HEK293 (cell line): ENCODE measurements at regions not wholly inside any gene's neighbourhood (a gene's known extent, or its start where the extent isn't known, plus 50 kb on each side); places are given as distances from the start of the nearest gene placed in this dataset.
A peak's percentile ranks its signal among the peaks of the same experiment; 100 is the strongest.

Experiments used
- CTCF ChIA-PET: fragments of 350-600 bp; formaldehyde crosslinking; extraction: SDS; loops from one replicate; lab custom pipeline; 2021; ENCODE audit warnings: antibody characterized with exemption; lab: Yijun Ruan, JAX
- POLR2A ChIA-PET: fragments of 300-600 bp; formaldehyde crosslinking; extraction: SDS; loops from one replicate; lab custom pipeline; 2020; ENCODE audit warnings: antibody characterized with exemption, inconsistent platforms; lab: Yijun Ruan, JAX
- H3K27ac ChIP-seq: fragments of 200-500 bp; sonication (Bioruptor generic); 2 replicates; pipeline ENCODE4 v1.5.1; 2014; ENCODE audit warnings: low read depth, low read length, control low read depth, inconsistent platforms; ENCODE audit errors: extremely low read depth
- H3K36me3 ChIP-seq, 2 experiments: fragments of 200-500 bp in 1 of 2; sonication (Bioruptor generic) in 1 of 2; 1 replicate in 1 of 2; 2 replicates in 1 of 2; pipeline ENCODE4 v1.5.1; 2014 to 2017; ENCODE audit warnings: inconsistent platforms in 2 of 2, low read length in 2 of 2; ENCODE audit not compliant: control insufficient read depth in 2 of 2, insufficient read depth in 1 of 2
- H3K4me1 ChIP-seq: fragments of 200-500 bp; sonication (Bioruptor generic); 2 replicates; pipeline ENCODE4 v1.5.1; 2014; ENCODE audit warnings: mild to moderate bottlenecking, low read length, inconsistent platforms; ENCODE audit not compliant: control insufficient read depth, insufficient read depth
- H3K4me3 ChIP-seq: 2 replicates; pipeline ENCODE4 v1.5.1; 2011; ENCODE audit warnings: low read depth, mild to moderate bottlenecking, control low read depth, low read length, moderate library complexity
- H3K9me3 ChIP-seq: fragments of 200-500 bp; sonication (Bioruptor generic); 2 replicates; pipeline ENCODE4 v1.5.1; 2014; ENCODE audit warnings: low read depth, low read length, inconsistent platforms; ENCODE audit not compliant: control insufficient read depth, insufficient read depth
- GLIS1 ChIP-seq: fragments of 450-650 bp; formaldehyde crosslinking; IDR thresholded peaks from 2 replicates; pipeline ENCODE4 v1.5.1; 2016; ENCODE audit warnings: missing biosample characterization, missing genetic modification characterization
- OSR2 ChIP-seq: fragments of 450-650 bp; formaldehyde crosslinking; IDR thresholded peaks from 2 replicates; pipeline ENCODE4 v1.5.1; 2016; ENCODE audit warnings: missing biosample characterization, missing genetic modification characterization
- SCRT1 ChIP-seq: fragments of 450-650 bp; formaldehyde crosslinking; IDR thresholded peaks from 2 replicates; pipeline ENCODE4 v1.5.1; 2016; ENCODE audit warnings: missing biosample characterization, missing genetic modification characterization, borderline replicate concordance
- SCRT2 ChIP-seq: fragments of 450-650 bp; formaldehyde crosslinking; IDR thresholded peaks from 2 replicates; pipeline ENCODE4 v1.5.1; 2016; ENCODE audit warnings: missing biosample characterization, missing genetic modification characterization
- WT1 ChIP-seq: fragments of 450-650 bp; formaldehyde crosslinking; IDR thresholded peaks from 2 replicates; pipeline ENCODE4 v1.5.1; 2016; ENCODE audit warnings: missing biosample characterization, missing genetic modification characterization
- ZBTB17 ChIP-seq: fragments of 450-650 bp; formaldehyde crosslinking; IDR thresholded peaks from 2 replicates; pipeline ENCODE4 v1.5.1; 2016; ENCODE audit warnings: missing biosample characterization, missing genetic modification characterization
- ZNF133 ChIP-seq: fragments of 450-650 bp; formaldehyde crosslinking; IDR thresholded peaks from 2 replicates; pipeline ENCODE4 v1.5.1; 2016; ENCODE audit warnings: missing biosample characterization, missing genetic modification characterization
- ZNF214 ChIP-seq: fragments of 450-650 bp; formaldehyde crosslinking; IDR thresholded peaks from 2 replicates; pipeline ENCODE4 v1.5.1; 2017; ENCODE audit warnings: missing biosample characterization, mild to moderate bottlenecking, missing genetic modification characterization, borderline replicate concordance
- ZNF585B ChIP-seq: fragments of 450-650 bp; formaldehyde crosslinking; IDR thresholded peaks from 2 replicates; pipeline ENCODE4 v1.5.1; 2016; ENCODE audit warnings: missing biosample characterization, missing genetic modification characterization
- ZNF596 ChIP-seq: fragments of 450-650 bp; IDR thresholded peaks from 2 replicates; pipeline ENCODE4 v1.5.0; 2018; ENCODE audit warnings: missing biosample characterization, mild to moderate bottlenecking, missing genetic modification characterization, moderate library complexity
- ZNF600 ChIP-seq: fragments of 450-650 bp; formaldehyde crosslinking; IDR thresholded peaks from 2 replicates; pipeline ENCODE4 v1.5.1; 2016; ENCODE audit warnings: missing biosample characterization, missing genetic modification characterization
- ZNF658 ChIP-seq: fragments of 450-650 bp; formaldehyde crosslinking; IDR thresholded peaks from 2 replicates; pipeline ENCODE4; 2016; ENCODE audit warnings: missing biosample characterization, missing genetic modification characterization
- ZNF776 ChIP-seq: fragments of 450-650 bp; formaldehyde crosslinking; IDR thresholded peaks from 2 replicates; pipeline ENCODE4 v1.5.0; 2017; ENCODE audit warnings: missing biosample characterization, missing genetic modification characterization, borderline replicate concordance
- TF ChIP-seq, protein P1 (sequence below): fragments of 450-650 bp; formaldehyde crosslinking; IDR thresholded peaks from 2 replicates; pipeline ENCODE4 v1.5.1; 2016; ENCODE audit warnings: missing biosample characterization, missing genetic modification characterization
- TF ChIP-seq, protein P2 (sequence below): fragments of 450-650 bp; formaldehyde crosslinking; IDR thresholded peaks from 2 replicates; pipeline ENCODE4 v1.5.1; 2016; ENCODE audit warnings: missing biosample characterization, missing genetic modification characterization
- TF ChIP-seq, protein P3 (sequence below): fragments of 450-650 bp; formaldehyde crosslinking; IDR thresholded peaks from 2 replicates; pipeline ENCODE4 v1.5.1; 2016; ENCODE audit warnings: missing biosample characterization, missing genetic modification characterization
- TF ChIP-seq, protein P4 (sequence below): fragments of 450-650 bp; formaldehyde crosslinking; conservative IDR thresholded peaks from 2 replicates; pipeline ENCODE4 v1.5.1; 2016; ENCODE audit warnings: low read depth, missing biosample characterization, missing genetic modification characterization
- TF ChIP-seq, protein P5 (sequence below): fragments of 450-650 bp; formaldehyde crosslinking; IDR thresholded peaks from 2 replicates; pipeline ENCODE4 v1.5.1; 2016; ENCODE audit warnings: missing biosample characterization, missing genetic modification characterization
- TF ChIP-seq, protein P6 (sequence below): fragments of 450-650 bp; formaldehyde crosslinking; IDR thresholded peaks from 2 replicates; pipeline ENCODE4 v1.5.1; 2017; ENCODE audit warnings: missing biosample characterization, missing genetic modification characterization

DNA sequence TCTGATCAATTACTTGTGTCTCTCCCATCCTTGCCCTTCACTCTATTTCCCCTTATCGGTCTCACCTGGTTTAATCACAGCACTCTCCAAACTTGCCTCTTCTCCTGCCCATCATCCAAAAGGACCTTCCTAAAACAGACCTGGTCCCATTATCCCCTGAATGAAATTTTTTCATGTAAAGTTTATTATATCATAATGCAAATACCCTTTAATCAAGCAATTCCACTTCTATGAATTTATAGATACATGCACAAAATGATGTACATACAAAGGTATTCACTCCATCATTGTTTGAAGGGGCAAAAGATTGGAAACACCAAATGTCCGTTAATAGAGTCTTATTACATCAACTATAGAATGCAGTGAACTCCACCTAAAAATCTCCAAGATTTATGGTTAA is 88.1 kb upstream of the PKDCC start (continued):
- TF ChIP-seq ZNF214 (tag by site-specific recombination) (no peak), ZNF585B (no peak)
- TF ChIP-seq, protein P1, sequence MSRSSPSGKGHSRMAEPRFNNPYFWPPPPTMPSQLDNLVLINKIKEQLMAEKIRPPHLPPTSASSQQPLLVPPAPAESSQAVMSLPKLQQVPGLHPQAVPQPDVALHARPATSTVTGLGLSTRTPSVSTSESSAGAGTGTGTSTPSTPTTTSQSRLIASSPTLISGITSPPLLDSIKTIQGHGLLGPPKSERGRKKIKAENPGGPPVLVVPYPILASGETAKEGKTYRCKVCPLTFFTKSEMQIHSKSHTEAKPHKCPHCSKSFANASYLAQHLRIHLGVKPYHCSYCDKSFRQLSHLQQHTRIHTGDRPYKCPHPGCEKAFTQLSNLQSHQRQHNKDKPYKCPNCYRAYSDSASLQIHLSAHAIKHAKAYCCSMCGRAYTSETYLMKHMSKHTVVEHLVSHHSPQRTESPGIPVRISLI, result no peak

DNA sequence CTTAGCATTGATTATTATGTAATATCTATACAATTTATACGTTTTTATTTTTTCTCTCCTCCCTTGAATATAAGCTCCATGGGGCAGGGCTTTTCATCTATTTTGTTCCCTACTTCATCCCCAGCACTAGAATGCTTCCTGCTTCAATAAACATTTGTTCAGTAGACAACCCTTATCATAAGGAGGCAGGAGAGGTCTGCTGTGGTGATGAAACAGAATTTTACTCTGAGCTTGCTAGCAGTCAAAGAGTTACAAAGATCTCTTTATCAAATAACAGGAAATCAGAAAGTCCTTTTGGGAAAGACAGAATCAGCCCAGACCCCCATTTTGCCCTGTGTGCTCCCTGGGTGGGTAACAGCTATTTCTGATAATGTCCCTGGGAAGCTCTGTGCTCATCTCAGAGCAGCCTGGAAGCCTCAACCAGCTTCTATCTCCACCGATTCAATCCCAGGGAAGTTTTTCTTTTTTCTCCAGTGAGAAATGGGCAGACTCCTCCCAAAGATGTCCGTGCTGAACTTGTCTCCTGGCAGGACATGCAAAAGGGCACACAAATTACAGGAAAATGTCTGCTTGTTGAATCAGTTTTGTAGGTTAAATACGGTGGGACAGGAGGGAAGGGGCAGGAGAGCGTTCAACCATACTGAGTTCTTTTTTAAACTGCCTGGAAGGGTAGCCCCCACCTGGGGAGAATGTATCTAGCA is 84.7 kb upstream of the PKDCC start:
- POLR2A ChIA-PET, result no interaction called here
- no peak overlapping the region for H3K4me3 ChIP-seq
- no peaks in the 10 kb centered on the region for H3K9me3 ChIP-seq
- peaks cover 33% of the 10 kb centered on the region for H3K4me1 ChIP-seq
- no peaks in the 10 kb centered on the region for H3K36me3 ChIP-seq
- TF ChIP-seq ZNF600 (tag by site-specific recombination) (no peak), ZNF658 (tag by site-specific recombination) (no peak)
- CTCF ChIA-PET, result interaction anchor here (0.5 kb wide), 1 partner anchor 287 kb away, joined by 3 read pairs; no protein-coding TSS in a partner anchor
- H3K27ac ChIP-seq, result no peak overlapping the region

DNA sequence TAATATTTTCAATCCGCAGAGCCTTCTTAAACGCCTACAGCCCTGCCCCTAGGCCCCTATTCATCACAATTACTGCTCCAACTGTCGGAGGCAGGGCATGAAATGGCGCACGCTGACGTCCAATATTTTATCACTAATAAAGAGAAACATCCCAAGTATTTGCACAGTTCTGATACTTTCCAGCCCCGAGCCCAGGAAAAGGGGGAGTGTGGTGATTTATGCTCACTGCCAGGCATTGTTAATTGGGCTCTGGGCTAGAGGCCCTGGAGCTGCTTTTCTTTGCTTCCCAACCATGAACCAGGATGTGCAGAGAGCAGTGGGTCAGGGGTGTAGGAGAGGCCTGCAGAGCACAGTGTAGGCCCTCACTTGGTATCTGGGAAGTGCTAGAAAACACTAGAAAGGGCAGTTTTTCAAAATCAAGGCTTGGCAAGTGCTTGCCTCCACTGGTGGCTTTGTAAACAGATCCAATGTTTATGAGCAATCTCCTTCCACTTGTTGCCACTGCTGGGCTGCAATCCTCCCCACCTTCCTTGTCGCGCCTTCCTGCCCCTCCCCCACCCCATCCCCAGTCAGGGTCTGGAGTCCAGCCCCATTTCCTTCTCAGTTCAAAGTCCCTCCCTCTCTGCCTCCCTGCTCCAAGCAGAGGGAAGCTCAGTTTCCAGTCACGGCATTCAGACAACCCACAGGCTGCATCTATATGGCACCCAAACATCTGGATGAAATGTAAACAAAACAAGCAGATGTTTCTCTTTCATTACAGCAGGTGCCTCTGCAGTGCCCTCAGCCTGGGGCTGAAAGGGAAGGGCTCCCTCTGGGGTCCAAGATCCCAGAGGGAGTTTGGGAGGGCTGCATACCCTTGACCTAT is 83.9 kb upstream of the PKDCC start:
- Histone ChIP-seq H3K4me1 (peaks cover 33% of the 10 kb centered on the region), H3K4me3 (no peak overlapping the region), H3K27ac (peak overlapping the region; percentile 33; the same call in 1 of the 2 replicates), H3K36me3 (no peaks in the 10 kb centered on the region), H3K9me3 (no peaks in the 10 kb centered on the region)
- ChIA-PET POLR2A (no interaction called here), CTCF (interaction anchor here (0.6 kb wide), 1 partner anchor 86 kb away, joined by 3 read pairs; no protein-coding TSS in a partner anchor)
- TF ChIP-seq GLIS1 (tag by site-specific recombination) (peak; percentile 94), OSR2 (0 out of 2 replicates have a peak, but pooled peaks have one; percentile 20), WT1 (peak; percentile 73), ZNF776 (tag by site-specific recombination) (no peak), SCRT2 (peak; percentile 98), SCRT1 (peak; percentile 78), ZNF596 (tag by site-specific recombination) (no peak), ZBTB17 (tag by site-specific recombination) (peak; percentile 65), ZNF133 (tag by site-specific recombination) (no peak)
- TF ChIP-seq, protein P2, sequence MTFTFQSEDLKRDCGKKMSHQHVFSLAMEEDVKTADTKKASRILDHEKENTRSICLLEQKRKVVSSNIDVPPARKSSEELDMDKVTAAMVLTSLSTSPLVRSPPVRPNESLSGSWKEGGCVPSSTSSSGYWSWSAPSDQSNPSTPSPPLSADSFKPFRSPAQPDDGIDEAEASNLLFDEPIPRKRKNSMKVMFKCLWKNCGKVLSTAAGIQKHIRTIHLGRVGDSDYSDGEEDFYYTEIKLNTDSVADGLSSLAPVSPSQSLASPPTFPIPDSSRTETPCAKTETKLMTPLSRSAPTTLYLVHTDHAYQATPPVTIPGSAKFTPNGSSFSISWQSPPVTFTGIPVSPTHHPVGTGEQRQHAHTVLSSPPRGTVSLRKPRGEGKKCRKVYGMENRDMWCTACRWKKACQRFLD (tag by site-specific recombination), result no peak
- TF ChIP-seq, protein P3, sequence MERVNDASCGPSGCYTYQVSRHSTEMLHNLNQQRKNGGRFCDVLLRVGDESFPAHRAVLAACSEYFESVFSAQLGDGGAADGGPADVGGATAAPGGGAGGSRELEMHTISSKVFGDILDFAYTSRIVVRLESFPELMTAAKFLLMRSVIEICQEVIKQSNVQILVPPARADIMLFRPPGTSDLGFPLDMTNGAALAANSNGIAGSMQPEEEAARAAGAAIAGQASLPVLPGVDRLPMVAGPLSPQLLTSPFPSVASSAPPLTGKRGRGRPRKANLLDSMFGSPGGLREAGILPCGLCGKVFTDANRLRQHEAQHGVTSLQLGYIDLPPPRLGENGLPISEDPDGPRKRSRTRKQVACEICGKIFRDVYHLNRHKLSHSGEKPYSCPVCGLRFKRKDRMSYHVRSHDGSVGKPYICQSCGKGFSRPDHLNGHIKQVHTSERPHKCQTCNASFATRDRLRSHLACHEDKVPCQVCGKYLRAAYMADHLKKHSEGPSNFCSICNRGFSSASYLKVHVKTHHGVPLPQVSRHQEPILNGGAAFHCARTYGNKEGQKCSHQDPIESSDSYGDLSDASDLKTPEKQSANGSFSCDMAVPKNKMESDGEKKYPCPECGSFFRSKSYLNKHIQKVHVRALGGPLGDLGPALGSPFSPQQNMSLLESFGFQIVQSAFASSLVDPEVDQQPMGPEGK, result 0 out of 2 replicates have a peak, but pooled peaks have one; percentile 15
- TF ChIP-seq, protein P4, sequence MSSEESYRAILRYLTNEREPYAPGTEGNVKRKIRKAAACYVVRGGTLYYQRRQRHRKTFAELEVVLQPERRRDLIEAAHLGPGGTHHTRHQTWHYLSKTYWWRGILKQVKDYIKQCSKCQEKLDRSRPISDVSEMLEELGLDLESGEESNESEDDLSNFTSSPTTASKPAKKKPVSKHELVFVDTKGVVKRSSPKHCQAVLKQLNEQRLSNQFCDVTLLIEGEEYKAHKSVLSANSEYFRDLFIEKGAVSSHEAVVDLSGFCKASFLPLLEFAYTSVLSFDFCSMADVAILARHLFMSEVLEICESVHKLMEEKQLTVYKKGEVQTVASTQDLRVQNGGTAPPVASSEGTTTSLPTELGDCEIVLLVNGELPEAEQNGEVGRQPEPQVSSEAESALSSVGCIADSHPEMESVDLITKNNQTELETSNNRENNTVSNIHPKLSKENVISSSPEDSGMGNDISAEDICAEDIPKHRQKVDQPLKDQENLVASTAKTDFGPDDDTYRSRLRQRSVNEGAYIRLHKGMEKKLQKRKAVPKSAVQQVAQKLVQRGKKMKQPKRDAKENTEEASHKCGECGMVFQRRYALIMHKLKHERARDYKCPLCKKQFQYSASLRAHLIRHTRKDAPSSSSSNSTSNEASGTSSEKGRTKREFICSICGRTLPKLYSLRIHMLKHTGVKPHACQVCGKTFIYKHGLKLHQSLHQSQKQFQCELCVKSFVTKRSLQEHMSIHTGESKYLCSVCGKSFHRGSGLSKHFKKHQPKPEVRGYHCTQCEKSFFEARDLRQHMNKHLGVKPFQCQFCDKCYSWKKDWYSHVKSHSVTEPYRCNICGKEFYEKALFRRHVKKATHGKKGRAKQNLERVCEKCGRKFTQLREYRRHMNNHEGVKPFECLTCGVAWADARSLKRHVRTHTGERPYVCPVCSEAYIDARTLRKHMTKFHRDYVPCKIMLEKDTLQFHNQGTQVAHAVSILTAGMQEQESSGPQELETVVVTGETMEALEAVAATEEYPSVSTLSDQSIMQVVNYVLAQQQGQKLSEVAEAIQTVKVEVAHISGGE (tag by site-specific recombination), result no peak
- TF ChIP-seq, protein P5, sequence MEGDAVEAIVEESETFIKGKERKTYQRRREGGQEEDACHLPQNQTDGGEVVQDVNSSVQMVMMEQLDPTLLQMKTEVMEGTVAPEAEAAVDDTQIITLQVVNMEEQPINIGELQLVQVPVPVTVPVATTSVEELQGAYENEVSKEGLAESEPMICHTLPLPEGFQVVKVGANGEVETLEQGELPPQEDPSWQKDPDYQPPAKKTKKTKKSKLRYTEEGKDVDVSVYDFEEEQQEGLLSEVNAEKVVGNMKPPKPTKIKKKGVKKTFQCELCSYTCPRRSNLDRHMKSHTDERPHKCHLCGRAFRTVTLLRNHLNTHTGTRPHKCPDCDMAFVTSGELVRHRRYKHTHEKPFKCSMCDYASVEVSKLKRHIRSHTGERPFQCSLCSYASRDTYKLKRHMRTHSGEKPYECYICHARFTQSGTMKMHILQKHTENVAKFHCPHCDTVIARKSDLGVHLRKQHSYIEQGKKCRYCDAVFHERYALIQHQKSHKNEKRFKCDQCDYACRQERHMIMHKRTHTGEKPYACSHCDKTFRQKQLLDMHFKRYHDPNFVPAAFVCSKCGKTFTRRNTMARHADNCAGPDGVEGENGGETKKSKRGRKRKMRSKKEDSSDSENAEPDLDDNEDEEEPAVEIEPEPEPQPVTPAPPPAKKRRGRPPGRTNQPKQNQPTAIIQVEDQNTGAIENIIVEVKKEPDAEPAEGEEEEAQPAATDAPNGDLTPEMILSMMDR, result 0 out of 2 replicates have a peak, but pooled peaks have one; percentile 11
- TF ChIP-seq, protein P6, sequence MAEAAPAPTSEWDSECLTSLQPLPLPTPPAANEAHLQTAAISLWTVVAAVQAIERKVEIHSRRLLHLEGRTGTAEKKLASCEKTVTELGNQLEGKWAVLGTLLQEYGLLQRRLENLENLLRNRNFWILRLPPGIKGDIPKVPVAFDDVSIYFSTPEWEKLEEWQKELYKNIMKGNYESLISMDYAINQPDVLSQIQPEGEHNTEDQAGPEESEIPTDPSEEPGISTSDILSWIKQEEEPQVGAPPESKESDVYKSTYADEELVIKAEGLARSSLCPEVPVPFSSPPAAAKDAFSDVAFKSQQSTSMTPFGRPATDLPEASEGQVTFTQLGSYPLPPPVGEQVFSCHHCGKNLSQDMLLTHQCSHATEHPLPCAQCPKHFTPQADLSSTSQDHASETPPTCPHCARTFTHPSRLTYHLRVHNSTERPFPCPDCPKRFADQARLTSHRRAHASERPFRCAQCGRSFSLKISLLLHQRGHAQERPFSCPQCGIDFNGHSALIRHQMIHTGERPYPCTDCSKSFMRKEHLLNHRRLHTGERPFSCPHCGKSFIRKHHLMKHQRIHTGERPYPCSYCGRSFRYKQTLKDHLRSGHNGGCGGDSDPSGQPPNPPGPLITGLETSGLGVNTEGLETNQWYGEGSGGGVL (tag by site-specific recombination), result no peak
